ENCODE measurements at regions not wholly inside any gene's neighbourhood (a gene's known extent, or its start where the extent isn't known, plus 50 kb on each side); places are given as distances from the start of the nearest gene placed in this dataset.

DNA sequence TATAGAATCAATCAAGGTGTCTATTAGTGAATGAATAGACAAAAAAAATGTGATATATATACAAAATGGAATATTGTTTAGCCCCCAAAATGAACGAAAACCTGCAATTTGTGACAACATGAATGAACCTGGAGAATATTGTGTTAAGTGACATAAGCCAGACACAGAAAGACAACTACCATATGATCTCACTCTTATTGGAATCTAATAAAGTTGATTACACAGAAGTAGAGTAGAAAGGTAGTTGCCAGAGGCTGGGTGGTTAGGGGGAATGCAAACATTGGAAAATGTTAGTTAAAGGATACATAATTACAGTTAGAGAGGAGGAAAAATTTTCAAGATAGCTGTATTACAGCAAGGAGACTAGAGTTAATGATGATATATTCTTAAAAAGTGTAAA, 1962.3 kb downstream of the EFNA5 start:
- TF ChIP-seq, protein P1, sequence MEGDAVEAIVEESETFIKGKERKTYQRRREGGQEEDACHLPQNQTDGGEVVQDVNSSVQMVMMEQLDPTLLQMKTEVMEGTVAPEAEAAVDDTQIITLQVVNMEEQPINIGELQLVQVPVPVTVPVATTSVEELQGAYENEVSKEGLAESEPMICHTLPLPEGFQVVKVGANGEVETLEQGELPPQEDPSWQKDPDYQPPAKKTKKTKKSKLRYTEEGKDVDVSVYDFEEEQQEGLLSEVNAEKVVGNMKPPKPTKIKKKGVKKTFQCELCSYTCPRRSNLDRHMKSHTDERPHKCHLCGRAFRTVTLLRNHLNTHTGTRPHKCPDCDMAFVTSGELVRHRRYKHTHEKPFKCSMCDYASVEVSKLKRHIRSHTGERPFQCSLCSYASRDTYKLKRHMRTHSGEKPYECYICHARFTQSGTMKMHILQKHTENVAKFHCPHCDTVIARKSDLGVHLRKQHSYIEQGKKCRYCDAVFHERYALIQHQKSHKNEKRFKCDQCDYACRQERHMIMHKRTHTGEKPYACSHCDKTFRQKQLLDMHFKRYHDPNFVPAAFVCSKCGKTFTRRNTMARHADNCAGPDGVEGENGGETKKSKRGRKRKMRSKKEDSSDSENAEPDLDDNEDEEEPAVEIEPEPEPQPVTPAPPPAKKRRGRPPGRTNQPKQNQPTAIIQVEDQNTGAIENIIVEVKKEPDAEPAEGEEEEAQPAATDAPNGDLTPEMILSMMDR (conservative IDR thresholded peaks at IDR 0.05 in 1 of 2, IDR thresholded peaks at IDR 0.05 in 1 of 2; ENCODE audit: extremely low read depth in 1 of 2, insufficient read depth in 1 of 2, low read depth in 1 of 2, low read length in 2 of 2): no peak
- TF ChIP-seq EZH2 (IDR thresholded peaks at IDR 0.05; ENCODE audit: borderline replicate concordance, low read length): no peak

All from mammary epithelial cell (primary cell).